IPS-18a (cell line): ENCODE measurements at regions not wholly inside any gene's neighbourhood (a gene's known extent, or its start where the extent isn't known, plus 50 kb on each side); places are given as distances from the start of the nearest gene placed in this dataset.

Experiments
- H3K27ac ChIP-seq: one replicate; pipeline ENCODE4 v1.5.1; 2013; ENCODE audit warnings: low read length
- H3K27me3 ChIP-seq: one replicate; pipeline ENCODE4 v1.6.1; 2013; ENCODE audit warnings: mild to moderate bottlenecking, low read length; ENCODE audit not compliant: control insufficient read depth, insufficient read depth
- H3K36me3 ChIP-seq: one replicate; pipeline ENCODE4 v1.6.1; 2013; ENCODE audit warnings: low read depth, low read length; ENCODE audit not compliant: control insufficient read depth
- H3K4me1 ChIP-seq: one replicate; pipeline ENCODE4 v1.6.1; 2013; ENCODE audit warnings: low read depth, low read length; ENCODE audit not compliant: control insufficient read depth
- H3K4me3 ChIP-seq: one replicate; pipeline ENCODE4 v1.5.1; 2013; ENCODE audit warnings: low read length
- H3K9ac ChIP-seq: one replicate; pipeline ENCODE4 v1.6.1; 2013; ENCODE audit warnings: mild to moderate bottlenecking, low read length, moderate library complexity
- H3K9me3 ChIP-seq: one replicate; pipeline ENCODE4 v1.6.1; 2013; ENCODE audit warnings: low read depth, low read length; ENCODE audit not compliant: control insufficient read depth

DNA sequence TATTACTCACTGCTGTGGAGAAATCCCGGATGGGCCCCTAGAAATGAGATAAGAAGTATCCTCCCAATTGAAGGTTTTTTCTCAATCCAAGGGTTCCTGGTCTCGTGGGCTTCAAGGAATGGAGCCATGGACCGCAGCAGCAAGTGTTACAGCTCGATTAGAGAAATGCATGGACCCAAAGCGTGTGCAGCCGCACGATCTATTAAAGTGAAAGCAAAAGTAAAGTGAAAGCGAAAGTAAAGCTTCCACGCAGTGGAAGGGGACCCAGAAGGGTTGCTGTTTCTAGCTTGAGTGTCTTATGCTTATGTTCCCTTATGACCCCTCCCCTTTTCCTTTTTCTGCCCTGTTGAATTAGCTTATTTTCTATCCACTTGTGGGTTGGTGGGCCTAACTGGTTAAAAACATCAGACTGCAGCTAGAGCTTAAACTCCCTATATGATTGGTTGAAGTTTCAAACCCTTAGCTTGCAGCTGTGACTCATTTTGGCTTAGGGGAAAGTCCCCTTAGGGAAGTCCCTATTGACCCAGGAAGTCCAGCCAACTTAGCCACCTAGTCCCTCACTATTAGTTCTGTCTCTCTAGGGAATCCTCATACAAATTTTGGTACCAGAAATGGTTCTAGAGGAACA, 1111.8 kb downstream of the TAF11L14 start:
- Histone ChIP-seq H3K36me3 (no peaks in the 10 kb centered on the region), H3K9me3 (no peaks in the 10 kb centered on the region), H3K27me3 (no peaks in the 10 kb centered on the region), H3K4me3 (no peak overlapping the region), H3K4me1 (no peaks in the 10 kb centered on the region), H3K27ac (no peak overlapping the region), H3K9ac (no peak overlapping the region)

DNA sequence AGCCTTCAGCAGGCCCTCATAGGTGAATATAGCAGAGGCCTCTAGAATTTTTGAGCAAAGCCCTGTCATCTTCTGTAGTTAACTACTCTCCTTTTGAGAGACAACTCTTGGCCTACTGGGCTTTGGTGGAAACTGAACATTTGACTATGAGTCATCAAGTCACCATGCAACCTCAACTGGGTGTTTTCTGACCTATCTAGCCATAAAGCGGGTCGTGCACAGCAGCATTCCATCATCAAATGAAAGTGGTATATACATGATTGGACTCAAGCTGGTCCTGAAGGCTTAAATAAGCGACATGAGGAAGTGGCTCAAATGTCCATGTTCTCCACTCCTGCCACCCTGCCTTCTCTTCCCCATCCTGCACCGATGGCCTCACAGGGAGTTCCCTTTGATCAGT, 1115.5 kb downstream of the TAF11L14 start:
- H3K9me3 ChIP-seq = no peaks in the 10 kb centered on the region
- H3K27me3 ChIP-seq = no peaks in the 10 kb centered on the region
- no peaks in the 10 kb centered on the region for H3K36me3 ChIP-seq
- no peak overlapping the region for H3K9ac ChIP-seq
- H3K4me1 ChIP-seq = no peaks in the 10 kb centered on the region
- H3K4me3 ChIP-seq = no peak overlapping the region
- H3K27ac ChIP-seq = no peak overlapping the region

DNA sequence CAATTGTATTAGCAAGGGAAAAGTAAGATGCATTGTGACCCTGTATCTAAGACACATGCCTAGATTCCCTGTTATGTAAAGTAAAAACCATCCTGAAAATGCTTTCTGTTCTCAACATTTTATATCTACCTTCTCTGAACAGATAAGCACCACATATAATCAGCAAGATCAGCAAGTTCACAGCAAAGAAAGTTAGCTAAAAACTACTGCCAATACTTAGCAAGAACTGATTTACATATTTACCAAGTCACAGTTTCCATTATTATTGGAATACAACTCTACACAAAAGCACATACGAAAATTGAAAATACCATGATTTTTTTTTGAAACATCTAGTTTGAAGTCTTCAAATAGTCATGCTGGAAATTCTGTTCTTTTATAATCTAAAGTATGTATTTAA, 1118.1 kb downstream of the TAF11L14 start:
- Histone ChIP-seq H3K4me1 (no peaks in the 10 kb centered on the region), H3K4me3 (no peak overlapping the region), H3K27ac (no peak overlapping the region), H3K9me3 (no peaks in the 10 kb centered on the region), H3K9ac (no peak overlapping the region), H3K27me3 (no peaks in the 10 kb centered on the region), H3K36me3 (no peaks in the 10 kb centered on the region)

DNA sequence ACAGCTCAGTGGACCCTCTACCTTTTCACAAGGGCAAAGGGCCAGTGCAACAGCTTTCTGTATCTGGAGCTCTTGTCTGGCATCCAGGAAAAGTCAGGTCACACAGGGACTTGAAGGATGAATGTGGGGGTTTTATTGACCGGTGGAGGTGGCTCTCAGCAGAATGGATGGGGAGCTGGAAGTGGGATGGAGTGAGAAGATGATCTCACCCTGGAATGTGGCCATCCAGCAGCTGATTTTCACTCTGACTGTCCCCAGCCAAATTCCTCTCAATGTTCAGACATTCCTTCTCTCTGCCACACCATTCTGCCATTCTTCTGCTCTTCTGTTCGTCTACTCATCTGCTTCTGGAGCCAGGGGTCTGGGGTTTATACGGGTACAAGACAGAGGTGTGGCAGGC, 1119.9 kb downstream of the TAF11L14 start:
- no peaks in the 10 kb centered on the region for H3K4me1 ChIP-seq
- no peaks in the 10 kb centered on the region for H3K9me3 ChIP-seq
- H3K4me3 ChIP-seq = no peak overlapping the region
- H3K27me3 ChIP-seq = no peaks in the 10 kb centered on the region
- H3K9ac ChIP-seq = no peak overlapping the region
- H3K36me3 ChIP-seq = no peaks in the 10 kb centered on the region
- H3K27ac ChIP-seq = no peak overlapping the region

DNA sequence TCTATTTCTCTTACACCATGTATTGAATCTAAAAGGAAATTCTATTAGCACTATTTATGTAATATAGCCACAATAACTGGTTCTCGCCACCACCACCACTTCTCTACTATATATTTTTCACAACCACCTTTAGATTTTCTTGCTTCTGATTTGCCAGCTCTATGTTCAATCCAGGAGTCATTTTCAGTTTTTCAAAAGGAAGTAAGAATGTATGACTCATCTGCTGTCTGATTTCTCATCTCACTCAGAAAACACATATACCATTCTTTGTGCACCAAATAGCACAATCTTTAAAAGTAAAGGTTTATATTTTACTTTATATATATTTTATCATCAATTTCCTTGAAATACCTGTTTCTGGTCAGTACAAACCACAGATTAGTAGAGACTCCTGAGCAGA, 1127.5 kb downstream of the TAF11L14 start:
- Histone ChIP-seq H3K4me1 (no peaks in the 10 kb centered on the region), H3K4me3 (no peak overlapping the region), H3K36me3 (no peaks in the 10 kb centered on the region)

DNA sequence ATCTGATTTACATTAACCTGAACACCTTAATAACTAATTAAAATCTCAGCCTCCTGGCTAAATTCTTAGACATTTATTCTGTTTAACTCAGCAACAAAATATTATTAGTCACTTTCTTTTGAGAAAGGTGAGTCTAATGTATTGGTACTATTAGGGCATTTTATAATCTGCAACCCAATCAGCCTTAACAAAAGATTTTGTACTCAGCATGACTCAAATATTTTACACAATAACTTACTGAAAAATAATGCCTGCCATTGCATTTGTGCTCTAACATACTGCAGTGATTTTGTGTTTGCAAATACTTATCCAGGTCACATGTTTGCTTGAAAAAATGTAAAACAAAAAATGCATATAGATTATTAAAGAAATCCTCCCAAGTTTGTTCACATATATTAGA, 1129.9 kb downstream of the TAF11L14 start:
- Histone ChIP-seq H3K27me3 (no peaks in the 10 kb centered on the region), H3K4me3 (no peak overlapping the region), H3K9ac (no peak overlapping the region), H3K9me3 (no peaks in the 10 kb centered on the region), H3K4me1 (no peaks in the 10 kb centered on the region), H3K36me3 (no peaks in the 10 kb centered on the region), H3K27ac (no peak overlapping the region)

More for the DNA sequence above, 1127.5 kb downstream of the TAF11L14 start:
- no peak overlapping the region for H3K9ac ChIP-seq
- no peaks in the 10 kb centered on the region for H3K27me3 ChIP-seq
- H3K9me3 ChIP-seq = no peaks in the 10 kb centered on the region
- no peak overlapping the region for H3K27ac ChIP-seq

DNA sequence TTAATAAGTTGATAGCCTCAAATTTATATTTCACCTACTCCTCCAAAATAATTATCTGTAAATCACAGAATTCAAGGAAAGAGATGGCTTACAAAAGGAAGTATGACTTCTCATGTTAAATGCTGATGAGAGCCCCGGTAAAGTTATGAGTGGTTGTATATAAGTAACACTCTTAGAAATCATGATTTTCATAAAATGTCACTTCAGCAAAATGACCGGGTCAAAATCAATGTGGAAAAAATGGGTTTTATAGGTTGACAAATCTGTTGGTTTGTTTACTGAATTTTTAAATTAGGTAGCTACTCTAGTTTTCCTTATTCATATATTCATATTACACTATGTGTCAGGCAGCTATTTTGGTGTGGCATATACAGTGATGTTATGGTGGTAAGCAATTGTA, 1131.0 kb downstream of the TAF11L14 start:
- H3K27me3 ChIP-seq = no peaks in the 10 kb centered on the region
- no peaks in the 10 kb centered on the region for H3K36me3 ChIP-seq
- no peak overlapping the region for H3K4me3 ChIP-seq

DNA sequence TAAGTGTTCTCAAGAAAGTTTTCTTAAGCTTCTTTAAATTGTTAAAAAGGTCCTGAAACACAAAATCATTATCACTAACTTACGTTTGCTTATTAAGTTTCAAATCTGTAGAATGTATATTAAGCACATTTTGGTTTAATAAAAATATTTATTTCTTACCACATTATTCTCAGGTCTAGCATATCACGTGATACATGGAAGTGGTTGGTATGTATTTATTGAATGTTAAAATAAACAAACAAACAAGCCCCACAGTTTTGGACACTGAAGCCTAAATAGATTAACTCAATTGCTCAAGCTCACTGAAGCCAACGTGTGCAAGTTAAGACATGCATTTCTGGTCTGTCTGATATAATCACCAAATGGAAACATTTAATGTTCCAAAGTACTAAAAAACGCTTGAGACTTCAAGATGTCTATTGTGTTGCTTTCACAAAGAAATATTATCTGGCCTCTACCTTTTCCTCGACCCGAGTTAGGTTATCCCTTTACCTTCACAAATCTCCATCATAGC, 1136.9 kb downstream of the TAF11L14 start:
- H3K9me3 ChIP-seq = no peaks in the 10 kb centered on the region
- H3K4me1 ChIP-seq = peaks cover 3% of the 10 kb centered on the region
- H3K27ac ChIP-seq = no peak overlapping the region
- H3K9ac ChIP-seq = no peak overlapping the region
- H3K4me3 ChIP-seq = no peak overlapping the region
- H3K36me3 ChIP-seq = no peaks in the 10 kb centered on the region
- H3K27me3 ChIP-seq = no peaks in the 10 kb centered on the region

More for the DNA sequence above, 1131.0 kb downstream of the TAF11L14 start:
- H3K9me3 ChIP-seq = no peaks in the 10 kb centered on the region
- H3K27ac ChIP-seq = no peak overlapping the region
- H3K9ac ChIP-seq = no peak overlapping the region
- H3K4me1 ChIP-seq = no peaks in the 10 kb centered on the region

DNA sequence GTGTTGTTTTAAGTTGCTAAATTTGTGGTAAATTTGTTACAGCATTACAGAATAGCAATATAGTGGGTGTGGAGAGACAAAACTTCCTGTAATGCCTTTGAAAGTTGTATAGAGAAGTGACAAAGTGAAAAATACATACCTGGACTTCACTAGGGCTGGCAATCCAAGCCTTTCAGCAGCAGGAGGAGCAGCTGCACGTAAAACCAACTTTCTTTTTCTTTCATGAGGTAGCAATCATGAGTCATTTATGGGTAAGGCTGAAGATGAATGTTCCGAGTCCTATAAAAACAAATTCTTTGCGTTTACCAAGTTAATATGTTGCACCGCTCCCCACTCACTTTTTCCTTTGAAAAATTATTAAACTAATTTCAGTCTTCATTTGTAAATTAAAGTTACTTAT, 1138.2 kb downstream of the TAF11L14 start:
- no peak overlapping the region for H3K4me3 ChIP-seq

DNA sequence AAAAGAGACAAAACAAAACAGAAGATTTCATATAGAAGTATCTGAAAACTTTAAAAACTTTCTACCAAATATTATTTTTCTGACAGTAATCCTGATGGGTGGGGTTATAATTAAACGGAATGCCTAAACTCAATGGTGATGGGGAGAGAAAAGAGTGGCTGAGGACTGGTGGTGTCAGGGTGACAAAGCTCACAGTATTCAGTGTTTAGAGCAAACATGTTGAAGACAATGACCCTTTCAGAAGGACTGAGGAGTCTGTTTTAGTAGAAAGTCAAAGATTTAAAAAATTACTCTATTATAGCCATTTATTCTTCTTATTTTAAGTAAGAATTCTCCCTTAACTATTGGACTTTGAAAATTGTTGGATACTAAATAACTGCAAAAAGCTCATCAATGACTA, 1144.0 kb downstream of the TAF11L14 start:
- no peak overlapping the region for H3K27ac ChIP-seq
- H3K9me3 ChIP-seq = no peaks in the 10 kb centered on the region
- H3K4me1 ChIP-seq = no peaks in the 10 kb centered on the region
- H3K27me3 ChIP-seq = no peaks in the 10 kb centered on the region
- no peak overlapping the region for H3K9ac ChIP-seq
- H3K4me3 ChIP-seq = no peak overlapping the region
- no peaks in the 10 kb centered on the region for H3K36me3 ChIP-seq

More for the DNA sequence above, 1138.2 kb downstream of the TAF11L14 start:
- no peaks in the 10 kb centered on the region for H3K9me3 ChIP-seq
- H3K9ac ChIP-seq = no peak overlapping the region
- no peaks in the 10 kb centered on the region for H3K27me3 ChIP-seq
- H3K36me3 ChIP-seq = no peaks in the 10 kb centered on the region
- no peak overlapping the region for H3K27ac ChIP-seq
- H3K4me1 ChIP-seq = peaks cover 3% of the 10 kb centered on the region

DNA sequence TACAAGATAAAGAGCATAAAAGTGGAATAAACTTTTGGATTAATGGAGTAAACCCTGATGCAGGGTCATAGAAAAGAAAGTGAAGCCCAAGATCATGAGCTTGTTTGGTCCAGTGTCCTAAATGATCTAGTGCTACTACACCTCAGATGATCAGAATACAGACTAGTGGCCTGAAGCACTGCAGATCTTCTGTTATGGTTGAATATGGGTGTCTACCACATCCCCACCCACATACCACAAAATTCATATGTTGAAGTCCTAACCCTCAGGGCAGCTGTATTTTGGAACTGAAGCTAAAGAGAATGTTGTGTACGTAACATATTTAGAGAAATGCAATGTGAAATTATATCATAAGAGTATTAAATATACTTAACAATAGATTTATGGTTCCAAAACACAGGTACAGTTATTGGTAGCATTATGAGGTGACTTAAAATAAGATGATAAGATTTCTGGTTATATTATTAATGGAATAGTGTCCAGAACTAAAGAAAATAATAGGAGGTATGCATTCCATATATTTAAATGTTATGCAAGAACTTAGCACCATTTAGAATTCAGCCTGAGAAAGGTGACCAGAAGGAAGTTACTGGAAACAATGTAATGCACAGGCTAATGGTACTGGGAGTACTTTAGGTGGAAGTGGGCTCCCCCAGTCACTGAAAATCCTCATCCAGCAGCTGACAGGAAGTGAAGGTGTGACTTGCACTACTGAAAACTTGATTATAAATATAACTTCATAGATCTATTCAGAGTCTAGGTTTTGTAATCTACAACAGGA, 1155.1 kb downstream of the TAF11L14 start:
- Histone ChIP-seq H3K4me3 (no peak overlapping the region), H3K27ac (no peak overlapping the region), H3K9me3 (no peaks in the 10 kb centered on the region), H3K36me3 (no peaks in the 10 kb centered on the region), H3K9ac (no peak overlapping the region), H3K4me1 (no peaks in the 10 kb centered on the region), H3K27me3 (no peaks in the 10 kb centered on the region)

DNA sequence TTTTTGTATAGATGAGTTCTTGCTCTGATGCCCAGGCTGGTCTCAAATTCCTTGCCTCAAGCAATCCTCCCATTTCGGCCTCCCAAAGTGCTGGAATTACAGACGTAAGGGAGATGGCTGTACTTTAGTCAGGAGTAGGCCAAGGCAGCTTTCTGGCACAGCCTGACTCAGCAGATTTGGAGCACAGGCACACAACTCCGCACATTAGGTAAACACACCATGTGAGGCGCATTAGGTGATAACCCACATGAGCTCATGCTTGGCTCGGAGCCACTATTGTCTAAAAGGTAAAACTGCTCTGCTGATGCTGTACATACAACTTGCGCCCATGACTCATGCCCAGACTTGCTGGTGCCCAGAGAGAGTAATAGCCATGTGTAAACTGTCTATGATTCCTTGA, 1157.9 kb downstream of the TAF11L14 start:
- Histone ChIP-seq H3K4me3 (no peak overlapping the region), H3K27ac (no peak overlapping the region), H3K27me3 (no peaks in the 10 kb centered on the region), H3K9me3 (no peaks in the 10 kb centered on the region), H3K9ac (no peak overlapping the region), H3K36me3 (no peaks in the 10 kb centered on the region), H3K4me1 (peaks cover 10% of the 10 kb centered on the region)
